IMR-90 (cell line): ENCODE measurements at regions not wholly inside any gene's neighbourhood (a gene's known extent, or its start where the extent isn't known, plus 50 kb on each side); places are given as distances from the start of the nearest gene placed in this dataset.

Source experiments
- BHLHE40 ChIP-seq: fragments of 150-350 bp; IDR thresholded peaks from 2 replicates; pipeline ENCODE4 v1.6.1; 2016; ENCODE audit warnings: mild to moderate bottlenecking, low read depth, low read length
- CEBPB ChIP-seq: IDR thresholded peaks from 2 replicates; pipeline ENCODE4 v1.6.1; 2012; ENCODE audit warnings: low read depth, low read length, improper control_type of control experiment
- CTCF ChIP-seq: conservative IDR thresholded peaks from 2 replicates; pipeline ENCODE4 v1.5.1; 2012; ENCODE audit warnings: mild to moderate bottlenecking, low read depth, low read length, improper control_type of control experiment
- ELK1 ChIP-seq: fragments of 150-350 bp; IDR thresholded peaks from 2 replicates; pipeline ENCODE4 v1.6.1; 2016; ENCODE audit warnings: low read depth, mild to moderate bottlenecking, low read length, moderate library complexity, borderline replicate concordance
- FOS ChIP-seq: fragments of 150-350 bp; IDR thresholded peaks from 2 replicates; pipeline ENCODE4 v1.6.1; 2016; ENCODE audit warnings: low read depth, low read length
- MAZ ChIP-seq: IDR thresholded peaks from 2 replicates; pipeline ENCODE4 v1.6.1; 2012; ENCODE audit warnings: low read depth, mild to moderate bottlenecking, low read length, improper control_type of control experiment, moderate library complexity, borderline replicate concordance
- MXI1 ChIP-seq: IDR thresholded peaks from 2 replicates; pipeline ENCODE4 v1.6.1; 2012; ENCODE audit warnings: low read depth, mild to moderate bottlenecking, low read length, moderate library complexity, borderline replicate concordance
- POLR2A ChIP-seq: IDR thresholded peaks from 2 replicates; pipeline ENCODE4 v1.6.1; 2012; ENCODE audit warnings: mild to moderate bottlenecking, low read depth, low read length
- RFX5 ChIP-seq: IDR thresholded peaks from 2 replicates; pipeline ENCODE4 v1.8.0; 2012; ENCODE audit warnings: low read depth, mild to moderate bottlenecking, low read length, moderate library complexity
- SMC3 ChIP-seq: fragments of 150-350 bp; IDR thresholded peaks from 2 replicates; pipeline ENCODE4 v1.6.1; 2016; ENCODE audit warnings: low read depth, mild to moderate bottlenecking, antibody characterized with exemption, low read length, moderate library complexity
- USF2 ChIP-seq: fragments of 150-350 bp; IDR thresholded peaks from 2 replicates; pipeline ENCODE4 v1.6.1; 2017; ENCODE audit warnings: mild to moderate bottlenecking, antibody characterized with exemption, low read length, low read depth

- TF ChIP-seq FOS (no peak), SMC3 (no peak), USF2 (no peak), CTCF (no peak), ELK1 (no peak), POLR2A (no peak), BHLHE40 (no peak), MAZ (no peak), RFX5 (no peak), MXI1 (no peak), CEBPB (no peak)
Measured at GRCh38 chr5:125109816-125110215, 363.4 kb upstream of the ZNF608 start.
